ENCODE measurements at regions not wholly inside any gene's neighbourhood (a gene's known extent, or its start where the extent isn't known, plus 50 kb on each side); places are given as distances from the start of the nearest gene placed in this dataset.

GRCh38 chr4:184316821-184317220, 99.1 kb upstream of the ENPP6 start:
- Histone ChIP-seq H3T11ph (ENCODE audit: low read length) (no peak overlapping the region), H3K4me2 (ENCODE audit: insufficient read depth, insufficient read length, low read length) (no peak overlapping the region), H2BK20ac (ENCODE audit: low read depth, low read length, poor library complexity, severe bottlenecking) (no peak overlapping the region), H2BK5ac (ENCODE audit: insufficient read length, low read length) (no peak overlapping the region), H2BK15ac (ENCODE audit: low read depth, low read length) (no peak overlapping the region), H3K56ac (ENCODE audit: insufficient read length, low read depth, low read length) (no peak overlapping the region), H3K23ac (ENCODE audit: insufficient read length, low read depth, low read length) (no peak overlapping the region), H2AK5ac (ENCODE audit: insufficient read length, low read length) (no peak overlapping the region), H3K4me1 (ENCODE audit: insufficient read depth, low read length) (peaks cover 5% of the 10 kb centered on the region; the same call in 1 of the 2 replicates), H2BK120ac (ENCODE audit: low read depth, low read length, poor library complexity, severe bottlenecking) (no peak overlapping the region), H2AFZ (ENCODE audit: low read length) (no peak overlapping the region), H4K5ac (ENCODE audit: insufficient read length, low read depth, low read length) (no peak overlapping the region), H4K8ac (replicated peaks; ENCODE audit: insufficient read length, low read depth, low read length) (no peak overlapping the region), H4K91ac (ENCODE audit: insufficient read length, low read depth, low read length) (no peak overlapping the region), H3K79me1 (ENCODE audit: insufficient read depth, low read depth, low read length, poor library complexity, severe bottlenecking) (no peaks in the 10 kb centered on the region), H2BK12ac (ENCODE audit: insufficient read length, low read depth, low read length) (no peak overlapping the region), H3K18ac (ENCODE audit: insufficient read length, low read depth, low read length) (no peak overlapping the region), H3K9me3 (ENCODE audit: control insufficient read depth, low read depth, low read length) (no peaks in the 10 kb centered on the region), H3K27me3 (ENCODE audit: insufficient read depth, low read length) (no peaks in the 10 kb centered on the region), H3K79me2 (ENCODE audit: insufficient read depth, low read length) (no peaks in the 10 kb centered on the region), H3K4ac (ENCODE audit: low read depth, low read length) (no peak overlapping the region), H4K20me1 (ENCODE audit: control insufficient read depth, insufficient read depth, insufficient read length) (no peaks in the 10 kb centered on the region), H3K27ac (ENCODE audit: insufficient read length, low read depth, low read length) (no peak overlapping the region), H3K14ac (ENCODE audit: insufficient read depth, low read length) (no peak overlapping the region), H3K23me2 (ENCODE audit: insufficient read length, low read depth, low read length, poor library complexity, severe bottlenecking) (no peaks in the 10 kb centered on the region), H3K9ac (ENCODE audit: extremely low read depth, insufficient read length, low read length) (no peak overlapping the region)
- no CpG with 5 or more reads among the region's 10 CpGs for WGBS (ENCODE audit: extremely low coverage, insufficient read length, low lambda C conversion rate)
- H3K9me3 Mint-ChIP-seq: no peaks in the 10 kb centered on the region
- no peak overlapping the region for H3K4me3 Mint-ChIP-seq
- peaks cover 20 to 21% of the 10 kb centered on the region in 2 experiments for H3K4me1 Mint-ChIP-seq
- H3K27ac Mint-ChIP-seq: no peak overlapping the region
- no peak for TF ChIP-seq CTCF (conservative IDR thresholded peaks at IDR 0.05)
- no peaks in the 10 kb centered on the region for H3K36me3 Mint-ChIP-seq (ENCODE audit: insufficient read depth in 1 of 3, low read depth in 3 of 3)
- H3K27me3 Mint-ChIP-seq (ENCODE audit: low read depth): no peaks in the 10 kb centered on the region
- no peak for DNase-seq
